Kidney (tissue), 13 donors: ENCODE measurements at regions not wholly inside any gene's neighbourhood (a gene's known extent, or its start where the extent isn't known, plus 50 kb on each side); places are given as distances from the start of the nearest gene placed in this dataset.
A peak's percentile ranks its signal among the peaks of the same experiment; 100 is the strongest.

ENCODE experiments used
- DNase-seq, 5 donors: peaks; one replicate each; pipeline ENCODE4 v3.0.0-alpha.2; 2013 to 2020
- FAIRE-seq: peaks from 2 replicates; lab custom pipeline; 2012; peaks lifted over from hg19 to GRCh38; lab: Jason Lieb, UNC
- H3K27ac ChIP-seq, 2 donors: one replicate each; pipeline ENCODE4 v1.7.0; 2013; ENCODE audit warnings: low read depth in 2 of 2, low read length in 2 of 2, inconsistent platforms in 1 of 2
- H3K27me3 ChIP-seq: one replicate; pipeline ENCODE4 v1.7.1; 2013; ENCODE audit warnings: low read length, inconsistent platforms; ENCODE audit not compliant: control insufficient read depth, insufficient read depth
- H3K36me3 ChIP-seq, 3 donors: one replicate each; pipeline versions ENCODE4 v1.7.0 to v1.7.1; 2013; ENCODE audit warnings: low read length in 3 of 3, control low read depth in 1 of 3, inconsistent platforms in 1 of 3; ENCODE audit not compliant: insufficient read depth in 3 of 3, control insufficient read depth in 2 of 3
- H3K4me1 ChIP-seq, 3 donors: one replicate each; pipeline versions ENCODE4 v1.7.0 to v1.7.1; 2013; ENCODE audit warnings: low read length in 3 of 3, inconsistent platforms in 1 of 3, low read depth in 1 of 3; ENCODE audit not compliant: control insufficient read depth in 2 of 3, insufficient read depth in 2 of 3
- H3K4me3 ChIP-seq, 3 donors: one replicate each; pipeline versions ENCODE4 v1.7.0 to v1.8.1; 2013; ENCODE audit warnings: low read length in 3 of 3, control low read depth in 1 of 3, inconsistent platforms in 1 of 3
- H3K9ac ChIP-seq, 3 donors: one replicate each; pipeline versions ENCODE4 v1.7.0 to v1.7.1; 2013; ENCODE audit warnings: low read length in 3 of 3, control low read depth in 1 of 3, inconsistent platforms in 1 of 3
- H3K9me3 ChIP-seq, 3 donors: one replicate each; pipeline versions ENCODE4 v1.7.0 to v1.7.1; 2013; ENCODE audit warnings: low read length in 3 of 3, control low read depth in 1 of 3, inconsistent platforms in 1 of 3; ENCODE audit not compliant: control insufficient read depth in 2 of 3, insufficient read depth in 1 of 3
- CTCF ChIP-seq: IDR thresholded peaks from 3 replicates; pipeline ENCODE4 v1.5.1; 2012; ENCODE audit warnings: mild to moderate bottlenecking, moderate library complexity, borderline replicate concordance; ENCODE audit not compliant: insufficient read depth; ENCODE audit errors: extremely low read depth
- intact Hi-C: fragments of 100-400 bp; cut with DNase I; formaldehyde crosslinking; loops from one replicate; pipeline ENCODE4 v1.11.1; 2022
- donor health status: control.
- donor health status: control.
- donor health status: control.
- donor health status: control.
- donor health status: control.
- donor health status: DM: yes; HTN: yes; CAD: no.
- donor health status: Normal renal cell carcinoma (clear cell type).

- Histone ChIP-seq H3K36me3 (peaks cover 0 to 6% (median 6%) of the 10 kb centered on the region in 3 donors), H3K27me3 (no peaks in the 10 kb centered on the region), H3K27ac (no peak overlapping the region), H3K9ac (peak overlapping the region in 1 of 3 donors; percentile 55), H3K4me3 (no peak overlapping the region), H3K4me1 (peaks cover 0 to 18% (median 2%) of the 10 kb centered on the region in 3 donors), H3K9me3 (no peaks in the 10 kb centered on the region)
- DNase-seq: peak; percentile 61 to 83 (median 70)
- no peak for FAIRE-seq
- intact Hi-C loops: no loop called here
- TF ChIP-seq CTCF: peak; percentile 72
Observed at GRCh38 chr22:25362215-25362882, 142.9 kb downstream of the CRYBB2 start.

GRCh38 chr22:25362883-25363240, 143.4 kb downstream of the CRYBB2 start:
- peaks cover 0 to 18% (median 2%) of the 10 kb centered on the region in 3 donors for H3K4me1 ChIP-seq
- no peak overlapping the region for H3K27ac ChIP-seq
- H3K9me3 ChIP-seq: no peaks in the 10 kb centered on the region
- FAIRE-seq (no peak), DNase-seq (no peak)
- no peak for TF ChIP-seq CTCF
- peaks cover 0 to 6% (median 6%) of the 10 kb centered on the region in 3 donors for H3K36me3 ChIP-seq
- no peak overlapping the region for H3K9ac ChIP-seq
- intact Hi-C loops: no loop called here
- no peak overlapping the region for H3K4me3 ChIP-seq
- H3K27me3 ChIP-seq: no peaks in the 10 kb centered on the region

GRCh38 chr22:25363474-25363873, 144.0 kb downstream of the CRYBB2 start:
- H3K9me3 ChIP-seq: no peaks in the 10 kb centered on the region
- H3K27ac ChIP-seq: no peak overlapping the region
- H3K4me1 ChIP-seq: peaks cover 0 to 18% (median 2%) of the 10 kb centered on the region in 3 donors
- intact Hi-C loops: no loop called here
- H3K27me3 ChIP-seq: no peaks in the 10 kb centered on the region
- peaks cover 0 to 6% (median 6%) of the 10 kb centered on the region in 3 donors for H3K36me3 ChIP-seq
- FAIRE-seq (no peak), DNase-seq (peak in 1 of 5 donors; percentile 16)
- H3K4me3 ChIP-seq: no peak overlapping the region
- H3K9ac ChIP-seq: no peak overlapping the region
- TF ChIP-seq CTCF: no peak

GRCh38 chr22:25364281-25364680, 144.8 kb downstream of the CRYBB2 start:
- DNase-seq (peak in 1 of 5 donors; percentile 33), FAIRE-seq (no peak)
- Histone ChIP-seq H3K27ac (no peak overlapping the region), H3K36me3 (peaks cover 0 to 6% (median 6%) of the 10 kb centered on the region in 3 donors), H3K9ac (no peak overlapping the region), H3K9me3 (no peaks in the 10 kb centered on the region), H3K27me3 (no peaks in the 10 kb centered on the region), H3K4me1 (peaks cover 0 to 18% (median 2%) of the 10 kb centered on the region in 3 donors), H3K4me3 (no peak overlapping the region)
- TF ChIP-seq CTCF: no peak
- intact Hi-C loops: no loop called here
